GM12875 (cell line): ENCODE measurements at regions not wholly inside any gene's neighbourhood (a gene's known extent, or its start where the extent isn't known, plus 50 kb on each side); places are given as distances from the start of the nearest gene placed in this dataset.

Source experiments
- H3K4me3 ChIP-seq: one replicate; pipeline ENCODE4 v1.5.1; 2011; ENCODE audit warnings: low read depth, low read length, control low read depth
- TF ChIP-seq, protein P1 (sequence below): IDR thresholded peaks from 2 replicates; pipeline ENCODE4 v1.5.1; 2011; ENCODE audit warnings: low read depth, mild to moderate bottlenecking, control low read depth, inconsistent platforms, low read length, moderate library complexity, borderline replicate concordance; ENCODE audit not compliant: insufficient read depth

DNA sequence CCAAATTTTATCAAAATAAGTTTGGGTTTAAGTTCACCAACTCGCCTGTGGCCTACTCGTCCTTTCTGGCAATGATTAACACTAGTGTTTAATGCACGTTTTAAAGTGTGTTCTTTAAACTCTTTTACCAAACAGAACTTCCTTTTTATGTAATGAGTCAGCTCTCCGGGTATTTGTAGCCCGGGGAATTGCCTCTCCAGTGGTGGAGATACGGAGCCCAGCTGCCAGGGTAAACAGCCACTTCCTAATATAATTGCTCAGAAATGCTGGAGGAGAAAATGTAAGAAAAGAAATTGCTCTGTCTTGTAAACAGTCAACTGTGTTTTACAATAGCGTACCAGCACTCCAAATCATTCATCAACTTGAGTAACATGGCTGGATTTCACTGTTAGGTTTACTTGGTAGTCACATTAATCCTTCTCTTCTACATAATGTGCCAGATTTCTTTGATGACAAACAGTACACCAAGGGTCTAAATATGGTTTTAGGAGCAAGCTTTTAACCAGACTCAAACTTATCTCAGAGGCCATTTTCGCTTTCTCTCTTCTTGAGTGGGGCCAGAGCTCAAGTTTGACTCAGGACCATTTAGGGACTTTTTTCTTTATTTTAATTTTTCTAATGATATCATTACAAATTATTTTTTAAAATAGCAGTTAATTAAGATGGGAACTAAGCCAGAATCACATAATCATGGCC, 101.2 kb upstream of the SLC38A2 start:
- TF ChIP-seq, protein P1, sequence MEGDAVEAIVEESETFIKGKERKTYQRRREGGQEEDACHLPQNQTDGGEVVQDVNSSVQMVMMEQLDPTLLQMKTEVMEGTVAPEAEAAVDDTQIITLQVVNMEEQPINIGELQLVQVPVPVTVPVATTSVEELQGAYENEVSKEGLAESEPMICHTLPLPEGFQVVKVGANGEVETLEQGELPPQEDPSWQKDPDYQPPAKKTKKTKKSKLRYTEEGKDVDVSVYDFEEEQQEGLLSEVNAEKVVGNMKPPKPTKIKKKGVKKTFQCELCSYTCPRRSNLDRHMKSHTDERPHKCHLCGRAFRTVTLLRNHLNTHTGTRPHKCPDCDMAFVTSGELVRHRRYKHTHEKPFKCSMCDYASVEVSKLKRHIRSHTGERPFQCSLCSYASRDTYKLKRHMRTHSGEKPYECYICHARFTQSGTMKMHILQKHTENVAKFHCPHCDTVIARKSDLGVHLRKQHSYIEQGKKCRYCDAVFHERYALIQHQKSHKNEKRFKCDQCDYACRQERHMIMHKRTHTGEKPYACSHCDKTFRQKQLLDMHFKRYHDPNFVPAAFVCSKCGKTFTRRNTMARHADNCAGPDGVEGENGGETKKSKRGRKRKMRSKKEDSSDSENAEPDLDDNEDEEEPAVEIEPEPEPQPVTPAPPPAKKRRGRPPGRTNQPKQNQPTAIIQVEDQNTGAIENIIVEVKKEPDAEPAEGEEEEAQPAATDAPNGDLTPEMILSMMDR: no peak
- H3K4me3 ChIP-seq: no peak overlapping the region

DNA sequence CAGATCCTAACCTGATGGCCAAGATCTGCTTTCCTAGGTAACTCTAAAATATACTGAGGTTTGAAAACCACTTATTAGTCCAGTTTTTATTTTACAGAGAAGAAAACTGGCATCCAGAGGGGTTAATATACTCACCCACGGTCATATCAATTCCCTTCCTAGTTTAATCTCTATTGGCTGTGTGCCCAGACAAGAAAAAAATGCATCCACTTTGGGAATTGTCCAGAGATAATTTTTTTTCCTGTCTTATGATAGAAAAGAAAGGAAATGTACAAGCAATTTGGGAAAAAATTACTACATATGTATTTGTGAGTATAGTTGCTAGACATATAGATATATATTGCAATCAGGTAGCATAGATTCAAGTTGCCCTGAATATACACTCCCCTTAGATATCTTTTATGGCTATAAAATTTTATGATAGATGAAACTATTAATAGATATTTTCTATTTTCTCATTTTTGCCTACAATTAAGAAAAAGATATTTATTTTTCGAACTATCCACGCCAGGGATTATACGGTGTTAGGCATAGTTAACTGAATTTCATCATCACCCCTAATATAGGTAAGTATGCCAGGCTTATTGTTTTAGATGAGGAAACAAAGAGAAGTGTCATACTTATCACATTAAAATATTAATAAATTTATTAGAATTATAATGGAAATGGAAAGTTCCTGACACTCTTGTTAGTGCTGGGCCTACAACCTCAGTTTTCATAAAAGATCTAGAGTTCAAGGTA, 100.5 kb upstream of the SLC38A2 start:
- no peak overlapping the region for H3K4me3 ChIP-seq
- TF ChIP-seq, protein P1: no peak

DNA sequence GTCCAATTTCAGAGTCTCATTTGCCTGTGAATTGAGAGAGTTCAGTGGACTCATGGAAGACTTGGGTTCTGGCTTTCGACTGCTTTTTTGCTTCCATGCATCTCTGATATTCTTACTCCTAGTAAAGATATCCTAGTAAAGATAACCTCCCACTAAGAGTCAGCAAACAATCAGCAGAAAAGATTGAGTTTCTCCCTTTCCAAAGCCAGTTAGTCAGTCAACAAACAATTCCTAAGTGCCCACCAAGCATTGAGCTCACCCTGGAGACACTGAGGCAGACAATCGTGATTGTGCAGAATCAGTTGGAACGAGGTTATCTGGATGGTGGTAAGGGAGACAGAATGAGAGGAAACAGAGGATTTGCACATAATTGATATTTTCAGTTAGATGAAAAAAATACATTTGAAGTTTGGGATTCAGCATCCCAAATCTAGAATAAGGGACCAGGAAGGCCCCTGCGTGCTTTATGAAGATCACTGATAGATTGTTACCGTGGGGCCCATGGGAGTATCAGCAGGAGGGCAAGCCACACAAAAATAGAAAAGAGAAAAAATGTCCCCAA, 99.7 kb upstream of the SLC38A2 start:
- no peak overlapping the region for H3K4me3 ChIP-seq
- TF ChIP-seq, protein P1: no peak

DNA sequence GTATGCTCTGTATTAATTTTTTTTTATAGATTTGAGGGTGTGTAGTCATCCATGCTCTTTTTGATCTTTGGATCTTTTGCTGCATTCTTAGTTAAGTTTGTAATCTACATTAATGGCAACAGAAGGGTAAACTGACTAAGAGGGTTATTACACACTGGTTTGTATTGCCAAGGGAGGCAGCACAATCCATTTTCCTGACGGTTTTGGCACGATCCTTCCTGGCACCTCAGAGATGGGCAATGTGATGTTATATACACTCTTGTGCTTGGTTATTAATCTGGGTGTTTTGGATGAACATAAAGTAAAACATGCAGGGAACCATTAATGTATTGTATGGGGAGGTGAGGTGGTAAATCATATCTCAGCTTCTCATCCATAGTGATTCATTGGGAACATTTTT, 98.8 kb upstream of the SLC38A2 start:
- no peak overlapping the region for H3K4me3 ChIP-seq
- TF ChIP-seq, protein P1: no peak

DNA sequence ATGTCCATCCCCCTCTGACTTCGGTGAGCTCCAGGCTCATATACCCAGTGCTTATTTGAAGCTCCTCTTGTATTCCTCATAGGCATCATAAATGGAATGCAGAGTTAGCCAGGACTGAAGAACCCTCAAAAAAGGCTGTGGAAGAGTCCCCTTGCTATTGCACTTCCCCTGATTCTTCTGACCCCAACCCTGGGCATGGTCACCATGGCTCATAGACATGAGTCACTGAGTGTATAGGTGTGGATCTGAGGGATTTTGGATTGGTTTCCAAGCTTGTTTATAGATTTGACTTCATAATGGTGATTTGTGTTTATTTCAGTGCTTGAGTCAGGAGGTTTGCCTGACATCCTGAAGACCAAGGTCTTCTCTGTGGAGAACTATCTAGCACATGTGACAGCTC, 98.4 kb upstream of the SLC38A2 start:
- no peak overlapping the region for H3K4me3 ChIP-seq
- TF ChIP-seq, protein P1: no peak

DNA sequence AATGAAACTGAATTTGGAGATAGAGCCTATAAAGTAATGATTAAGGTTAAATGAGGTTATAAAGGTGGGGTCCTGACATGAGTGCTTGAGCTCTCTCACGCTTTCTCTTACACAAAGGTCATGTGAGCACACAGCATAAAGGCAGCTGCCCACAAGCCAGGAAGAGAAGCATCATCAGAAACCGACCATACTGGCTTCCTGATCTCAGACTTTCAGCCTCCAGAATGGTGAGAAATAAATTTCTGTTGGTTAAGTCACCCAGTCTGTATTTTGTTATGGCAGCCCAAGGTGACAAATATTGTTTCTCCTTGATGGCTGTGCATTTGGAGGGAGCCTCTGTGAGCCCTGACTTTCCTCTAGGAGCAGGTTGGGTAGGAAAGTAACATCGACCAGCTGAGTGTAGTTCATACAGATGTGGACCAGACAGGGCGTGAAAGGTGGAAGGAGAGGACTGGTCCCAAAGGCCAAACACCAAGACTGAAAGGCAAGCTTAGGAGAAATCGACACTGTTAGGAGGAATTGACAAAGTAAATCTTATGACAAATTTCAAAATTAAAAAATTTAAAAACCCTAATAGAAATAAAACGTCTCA, 97.6 kb upstream of the SLC38A2 start:
- no peak overlapping the region for H3K4me3 ChIP-seq
- TF ChIP-seq, protein P1: no peak
